Hippocampal formation (tissue), 2 donors: ENCODE measurements at regions not wholly inside any gene's neighbourhood (a gene's known extent, or its start where the extent isn't known, plus 50 kb on each side); places are given as distances from the start of the nearest gene placed in this dataset.
"Not testable (repeated sequence)": the region's sequence is repeated elsewhere in the genome, so short reads cannot be mapped to it uniquely, and the experiment has no call there.

Experiments used
- DNase-seq, 2 donors: peaks; one replicate each; lab custom pipeline; 2025; lab: John Stamatoyannopoulos, UW

DNA sequence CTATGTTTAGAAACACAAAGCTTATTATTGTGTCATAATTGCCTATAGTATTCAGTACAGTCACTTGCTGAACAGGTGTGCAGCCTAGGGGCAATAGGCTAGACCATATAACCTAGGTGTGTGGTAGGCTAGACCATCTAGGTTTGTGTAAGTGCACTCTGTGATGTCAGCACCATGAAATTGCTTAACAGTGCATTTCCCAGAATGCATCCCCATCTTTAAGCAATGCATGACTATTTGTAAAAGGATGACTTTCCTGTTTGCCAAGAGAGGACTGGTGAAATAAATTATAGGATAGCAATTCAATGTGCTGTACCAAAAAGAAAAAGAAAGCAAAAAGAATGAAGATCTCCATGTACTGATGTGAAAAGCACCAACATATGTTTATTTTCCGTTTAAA lies 288.7 kb upstream of the AUTS2 start:
- no peak for DNase-seq

DNA sequence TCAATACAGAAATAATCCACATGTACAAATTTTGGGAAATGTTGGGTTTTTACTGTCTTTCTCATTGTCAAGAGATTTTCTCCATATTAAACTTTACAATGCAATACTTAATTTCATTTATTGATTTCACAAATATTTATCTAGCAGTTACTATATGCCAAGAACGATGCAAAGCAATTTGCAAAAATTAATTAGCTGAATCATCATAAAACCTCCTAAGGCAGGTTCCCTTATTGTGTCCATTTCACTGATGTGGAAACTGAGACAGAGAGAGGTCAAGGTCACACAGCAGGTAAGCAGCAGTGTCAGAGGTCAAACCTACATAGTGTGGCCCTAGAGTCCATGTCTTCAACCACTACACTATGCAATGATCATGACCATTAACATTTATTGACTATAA lies 286.8 kb upstream of the AUTS2 start:
- no peak for DNase-seq

DNA sequence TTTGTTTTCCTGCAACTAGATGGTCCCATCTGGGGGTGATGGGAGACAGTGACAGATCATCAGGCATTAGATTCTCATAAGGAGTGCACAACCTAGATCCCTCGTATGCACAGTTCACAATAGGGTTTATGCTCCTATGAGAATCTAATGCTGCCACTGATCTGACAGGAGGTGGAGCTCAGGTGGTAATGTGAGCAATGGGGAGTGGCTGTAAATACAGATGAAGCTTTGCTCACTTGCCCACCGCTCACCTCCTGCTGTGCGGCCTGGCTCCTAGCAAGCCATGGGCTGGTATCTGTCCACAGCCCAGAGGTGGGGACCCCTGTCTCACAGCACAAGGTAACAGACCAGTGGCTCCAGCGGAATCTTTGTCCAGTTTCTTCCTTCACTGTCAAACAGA lies 284.4 kb upstream of the AUTS2 start:
- DNase-seq = not testable (repeated sequence)

DNA sequence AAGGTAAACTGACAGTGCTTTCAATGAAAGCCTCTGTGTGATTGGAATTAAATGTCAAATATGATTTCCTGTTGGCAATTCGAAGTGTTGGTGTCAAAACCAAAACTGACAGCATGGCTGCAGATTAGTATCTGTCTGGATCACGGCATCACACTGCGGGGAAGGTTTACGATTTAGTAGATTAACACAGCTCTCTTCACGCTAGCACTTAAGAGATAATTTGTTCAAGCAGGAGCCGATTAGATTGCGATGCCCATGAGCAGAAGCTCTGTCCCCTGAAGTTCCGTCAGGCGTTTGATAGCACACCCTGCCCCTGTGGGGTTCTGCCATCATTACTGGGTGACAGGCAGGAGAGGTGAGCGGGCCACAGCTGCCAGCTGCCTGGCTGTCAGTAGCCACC lies 279.5 kb upstream of the AUTS2 start:
- DNase-seq = no peak

DNA sequence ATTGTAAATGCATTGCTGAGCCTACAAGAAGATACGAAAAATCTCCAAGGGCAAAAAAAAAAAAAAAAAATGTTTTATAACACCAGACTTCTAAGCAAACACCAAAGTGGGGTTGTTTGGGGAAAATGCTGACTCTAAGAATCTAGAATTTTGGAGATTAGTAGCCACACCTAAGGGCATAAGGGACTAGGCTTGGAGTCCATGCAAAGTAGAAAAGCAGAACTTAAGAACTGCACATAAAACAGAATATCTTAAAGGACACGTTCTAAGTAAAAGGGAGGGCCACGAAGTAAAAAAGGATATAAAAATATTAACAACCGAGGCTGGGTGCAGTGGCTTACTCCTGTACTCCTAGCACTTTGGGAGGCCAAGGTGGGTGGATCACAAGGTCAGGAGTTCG lies 269.8 kb upstream of the AUTS2 start:
- DNase-seq = no peak

DNA sequence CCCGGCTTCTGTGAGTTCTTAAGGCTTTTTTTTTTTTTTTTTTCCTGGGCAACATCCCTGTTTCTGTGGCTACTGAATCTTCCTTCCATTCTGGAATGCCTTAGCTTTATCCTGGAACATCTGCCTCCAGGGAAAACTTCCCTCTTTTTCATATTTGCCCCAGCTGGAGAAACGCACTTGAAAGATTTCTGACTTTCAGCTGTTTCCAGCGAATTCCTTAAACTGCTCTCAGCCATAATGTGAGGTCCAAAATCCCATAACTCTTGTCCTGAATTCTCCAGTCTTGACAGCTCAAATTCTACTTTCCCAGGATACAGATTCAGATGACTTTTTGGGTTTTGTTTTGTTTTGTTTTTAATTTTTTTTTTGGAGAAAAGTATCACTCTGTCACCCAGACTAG lies 263.6 kb upstream of the AUTS2 start:
- DNase-seq = no peak

DNA sequence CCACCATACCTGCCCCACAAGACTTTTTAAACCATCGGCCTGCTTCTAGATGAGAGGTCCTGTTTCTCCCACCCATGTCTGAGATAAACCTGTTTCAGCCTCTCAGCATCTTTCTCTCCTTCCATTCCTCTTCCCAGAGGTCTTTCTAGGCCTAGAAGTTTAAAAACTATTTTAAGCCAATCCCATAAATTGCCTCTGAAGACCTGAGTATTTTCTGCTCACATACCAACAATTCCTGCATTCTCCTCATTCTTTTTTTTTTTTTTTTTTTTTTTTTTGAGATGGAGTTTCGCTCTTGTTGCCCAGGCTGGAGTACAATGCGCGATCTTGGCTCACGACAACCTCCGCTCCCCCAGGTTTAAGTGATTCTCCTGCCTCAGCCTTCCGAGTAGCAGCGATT lies 262.9 kb upstream of the AUTS2 start:
- no peak for DNase-seq

DNA sequence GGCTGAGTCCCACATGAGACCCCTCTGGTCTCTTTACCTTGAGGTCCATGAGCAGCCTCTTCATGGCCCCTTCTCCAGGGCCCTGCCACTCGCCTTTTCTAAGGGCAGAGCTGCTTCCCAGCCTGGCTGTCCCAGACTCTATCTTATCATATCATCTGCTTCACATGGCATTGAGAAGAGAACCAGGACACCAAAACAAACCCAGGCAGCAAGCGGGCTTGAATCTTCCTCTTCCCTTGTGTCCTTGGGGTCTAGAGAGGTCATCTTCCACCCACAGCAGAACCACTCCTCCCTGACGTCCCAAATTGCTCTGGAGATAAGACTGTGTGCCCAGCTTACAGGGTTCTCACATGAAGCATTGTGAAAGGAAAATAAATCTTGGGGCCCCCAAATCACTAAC lies 261.3 kb upstream of the AUTS2 start:
- no peak for DNase-seq

DNA sequence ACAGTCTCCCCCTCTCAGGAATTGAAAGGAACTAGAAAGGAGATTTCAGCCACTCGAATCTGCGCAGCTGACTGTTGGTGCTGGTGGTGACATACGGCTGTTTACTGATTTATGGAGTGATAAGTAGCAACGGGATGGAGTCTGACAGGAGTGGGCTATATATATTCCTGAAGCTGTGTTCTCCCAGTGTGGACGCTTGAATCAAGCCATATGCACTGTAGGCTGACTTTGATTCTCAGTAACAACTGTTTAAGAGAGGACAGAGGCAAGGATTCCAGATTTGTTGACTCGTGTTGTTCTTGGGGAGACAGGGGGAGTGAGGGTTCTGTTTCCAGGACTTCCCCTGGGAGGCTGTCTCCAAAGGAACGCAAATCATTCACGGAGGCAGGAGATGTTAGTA lies 260.1 kb upstream of the AUTS2 start:
- no peak for DNase-seq

DNA sequence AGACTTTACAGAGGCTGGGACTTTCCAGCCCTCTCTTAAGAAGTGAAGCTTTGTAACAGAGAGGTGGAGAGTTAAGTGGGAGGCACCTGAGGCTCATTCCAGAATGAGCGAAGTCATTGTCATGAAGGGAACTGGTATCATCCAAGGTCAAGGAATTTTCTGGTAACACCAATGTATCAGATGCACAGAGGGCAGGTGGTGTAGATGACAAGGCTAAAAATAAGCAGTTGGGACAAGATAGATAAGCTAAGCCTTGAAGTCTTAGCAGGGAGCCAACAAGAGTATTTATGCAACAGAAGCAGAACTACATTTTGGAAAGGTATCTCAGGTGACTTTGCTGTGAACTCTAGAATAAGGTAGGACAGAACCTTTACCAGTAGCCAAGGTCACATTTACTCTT lies 257.0 kb upstream of the AUTS2 start:
- no peak for DNase-seq

DNA sequence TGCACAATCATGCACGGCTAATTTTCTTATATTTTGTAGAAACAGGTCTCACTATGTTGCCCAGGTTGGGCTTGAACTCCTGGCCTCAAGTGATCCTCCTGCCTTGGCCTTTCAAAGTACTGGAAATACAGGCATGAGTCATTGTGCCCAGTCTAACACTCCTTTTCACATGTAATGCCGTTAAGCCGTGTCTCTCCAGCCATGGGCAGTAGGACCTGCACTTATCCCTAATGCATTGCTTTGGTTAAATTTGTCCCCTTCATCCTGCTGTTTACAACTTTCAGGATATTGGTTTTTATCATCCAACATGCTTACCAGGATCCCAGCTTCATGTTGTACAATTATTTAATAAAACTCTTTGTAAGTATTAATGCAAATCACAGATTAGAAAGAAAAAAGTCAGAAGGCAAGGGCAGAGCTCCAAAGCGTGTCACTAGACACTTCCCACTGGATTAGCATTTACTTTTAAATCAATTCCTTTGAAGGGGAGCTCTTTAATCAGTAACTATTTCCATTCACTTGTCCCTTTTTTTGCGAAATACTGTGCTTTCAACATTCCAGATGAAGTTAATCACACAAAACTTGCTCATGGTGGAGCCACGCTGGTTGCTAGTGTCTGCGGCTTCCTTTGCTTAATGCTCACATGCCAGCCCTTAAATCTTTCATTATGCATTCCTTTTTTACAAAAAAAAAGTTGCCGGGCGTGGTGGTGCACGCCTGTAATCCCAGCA lies 256.0 kb upstream of the AUTS2 start:
- DNase-seq = no peak

DNA sequence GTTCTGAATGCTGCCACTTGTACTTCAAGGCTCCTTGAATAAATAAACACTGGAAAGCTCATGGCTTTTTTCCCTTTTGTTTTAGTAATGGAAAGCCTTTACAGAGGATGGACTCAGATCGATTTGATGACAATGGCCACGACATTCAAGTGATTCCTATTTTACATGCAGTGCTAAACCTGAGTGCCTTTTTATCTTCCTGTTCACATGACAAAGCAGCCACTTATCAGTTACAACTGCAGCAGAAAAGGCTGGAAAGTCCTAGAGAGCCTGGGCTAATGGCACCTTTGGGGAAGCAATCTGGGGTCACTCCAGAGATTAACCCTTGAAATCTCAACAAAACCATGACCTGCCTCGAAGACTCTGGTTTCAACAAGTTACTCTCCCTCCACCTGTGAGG lies 249.0 kb upstream of the AUTS2 start:
- DNase-seq = no peak

DNA sequence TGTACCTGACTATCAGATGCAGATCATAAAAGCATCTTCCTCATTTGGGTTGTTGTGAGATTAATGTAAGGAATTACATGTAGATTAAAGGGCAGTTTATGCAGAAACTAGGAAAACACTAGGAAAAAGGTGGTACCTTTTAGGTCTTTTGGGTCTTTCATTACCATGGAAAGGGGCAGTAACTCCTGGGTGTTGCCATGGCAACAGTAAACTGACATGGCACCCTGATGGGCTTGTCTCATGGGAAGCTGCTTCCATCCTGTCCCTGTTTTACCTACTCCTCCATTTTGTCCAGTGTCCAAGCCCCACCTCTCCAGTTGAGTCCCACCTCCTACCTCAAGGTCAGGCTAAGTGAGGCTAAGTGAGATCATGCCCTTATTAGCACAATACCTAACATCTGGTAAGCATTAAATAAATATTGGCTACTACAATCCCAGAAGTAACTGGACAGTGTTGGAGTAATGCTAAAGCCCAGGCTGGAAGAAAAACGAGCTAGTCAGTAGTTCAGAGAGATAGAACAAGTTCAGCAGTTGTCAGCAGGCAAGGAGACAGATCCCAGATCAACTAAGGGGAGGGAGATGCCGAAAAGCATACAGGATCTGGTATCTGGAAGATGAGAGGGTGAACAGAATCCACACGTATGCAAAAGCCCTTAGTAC lies 240.0 kb upstream of the AUTS2 start:
- DNase-seq = no peak

DNA sequence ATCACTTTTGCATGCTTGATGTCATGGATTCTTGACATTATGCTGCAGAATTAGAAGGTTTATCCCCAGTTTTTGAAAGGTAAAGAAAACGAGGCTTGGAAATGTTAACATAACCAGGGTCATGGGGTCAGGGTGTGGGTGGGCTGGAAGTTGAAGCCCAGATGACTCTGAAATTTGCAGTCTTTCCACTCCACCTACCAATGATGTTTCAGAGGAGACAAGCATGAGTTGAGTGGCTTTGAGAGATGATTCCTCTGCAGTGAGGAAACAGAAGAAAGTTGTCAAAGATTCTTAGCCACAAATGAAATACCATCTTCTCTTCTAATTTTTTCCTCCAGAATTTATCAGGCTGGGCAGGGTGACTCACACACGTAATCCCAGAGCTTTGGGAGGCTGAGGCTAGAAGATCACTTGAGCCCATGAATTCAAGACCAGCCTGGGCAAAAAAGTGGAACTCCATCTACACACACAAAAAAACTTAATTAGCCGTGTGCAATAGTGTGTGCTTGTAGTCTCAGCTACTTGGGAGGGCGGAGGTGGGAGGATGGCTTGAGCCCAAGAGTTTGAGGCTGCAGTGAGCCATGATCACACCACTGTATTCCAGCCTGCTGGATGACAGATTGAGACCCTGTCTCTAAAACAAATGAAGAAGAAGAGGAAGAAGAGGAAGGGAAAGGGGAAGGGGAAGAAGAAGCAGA lies 239.1 kb upstream of the AUTS2 start:
- no peak for DNase-seq

DNA sequence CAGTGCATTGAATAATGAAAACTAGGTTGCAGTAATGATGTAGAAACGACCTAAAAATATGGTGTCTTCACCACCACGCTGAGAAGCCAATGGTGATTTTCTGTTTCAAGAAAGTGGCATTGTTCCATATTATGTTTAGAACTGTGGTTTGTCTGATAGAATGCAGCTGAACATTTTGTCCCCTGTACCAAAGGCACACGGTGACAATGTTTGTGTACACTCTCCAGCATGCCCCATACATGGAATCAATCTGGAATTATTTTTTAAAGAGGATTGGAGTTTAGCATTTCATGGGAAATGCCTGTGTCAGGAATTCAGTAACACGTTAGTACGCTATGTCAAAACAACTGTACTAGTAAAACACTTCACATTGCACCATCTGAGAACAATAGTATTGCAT lies 237.4 kb upstream of the AUTS2 start:
- DNase-seq = no peak

DNA sequence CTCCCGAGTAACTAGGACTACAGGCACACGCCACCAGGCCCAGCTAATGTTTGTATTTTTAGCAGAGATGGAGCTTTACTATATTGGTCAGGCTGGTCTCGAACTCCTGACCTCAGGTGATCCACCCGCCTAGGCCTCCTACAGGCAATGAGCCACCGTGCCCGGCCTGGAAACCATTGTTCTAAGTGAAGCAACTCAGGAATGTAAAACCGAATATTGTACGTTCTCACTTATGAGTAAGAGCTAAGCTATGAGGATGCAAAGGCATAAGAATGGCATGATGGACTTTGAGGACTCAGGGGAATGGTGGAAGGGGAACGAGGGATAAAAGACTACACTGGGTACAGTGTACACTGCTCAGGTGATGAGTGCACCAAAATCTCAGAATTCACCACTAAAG lies 235.1 kb upstream of the AUTS2 start:
- DNase-seq = no peak

DNA sequence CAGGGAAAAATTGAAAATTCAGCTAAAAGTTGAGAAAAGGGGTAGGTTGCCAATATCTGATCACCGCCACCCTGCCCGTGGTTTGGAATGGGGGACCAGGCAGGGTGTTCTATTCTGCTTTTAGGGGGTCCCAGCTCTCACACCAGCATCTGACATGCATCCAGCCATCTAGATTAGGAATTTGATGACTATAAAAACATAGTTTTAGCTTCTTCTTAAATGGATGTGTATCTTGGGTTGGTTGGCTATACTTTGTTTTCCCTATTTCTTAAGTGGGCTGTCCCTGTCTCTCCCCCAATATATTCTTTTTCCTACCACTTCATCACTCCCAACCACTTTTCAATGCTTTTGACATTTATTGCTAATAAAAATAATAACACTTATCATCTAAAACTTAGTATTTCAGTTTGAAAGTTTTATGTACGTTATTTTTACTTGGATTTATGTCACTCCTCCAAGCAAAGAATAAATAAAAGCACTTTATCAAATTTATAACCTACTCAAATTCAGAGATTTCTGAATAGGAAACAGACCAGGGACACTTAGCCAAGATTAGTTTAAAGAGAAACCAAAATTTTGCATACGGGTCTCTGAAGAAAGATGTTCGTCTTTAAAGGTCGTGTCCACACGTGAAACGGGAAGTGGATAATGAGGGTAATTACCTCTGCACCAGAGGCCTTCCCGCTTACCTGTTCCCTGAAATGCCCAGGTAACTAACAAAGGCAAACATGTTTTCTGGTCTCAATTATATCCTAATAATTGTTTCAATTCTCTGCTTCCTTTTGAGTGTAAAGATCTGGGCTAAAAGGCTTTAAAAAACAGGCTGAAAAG lies 233.2 kb upstream of the AUTS2 start:
- no peak for DNase-seq

DNA sequence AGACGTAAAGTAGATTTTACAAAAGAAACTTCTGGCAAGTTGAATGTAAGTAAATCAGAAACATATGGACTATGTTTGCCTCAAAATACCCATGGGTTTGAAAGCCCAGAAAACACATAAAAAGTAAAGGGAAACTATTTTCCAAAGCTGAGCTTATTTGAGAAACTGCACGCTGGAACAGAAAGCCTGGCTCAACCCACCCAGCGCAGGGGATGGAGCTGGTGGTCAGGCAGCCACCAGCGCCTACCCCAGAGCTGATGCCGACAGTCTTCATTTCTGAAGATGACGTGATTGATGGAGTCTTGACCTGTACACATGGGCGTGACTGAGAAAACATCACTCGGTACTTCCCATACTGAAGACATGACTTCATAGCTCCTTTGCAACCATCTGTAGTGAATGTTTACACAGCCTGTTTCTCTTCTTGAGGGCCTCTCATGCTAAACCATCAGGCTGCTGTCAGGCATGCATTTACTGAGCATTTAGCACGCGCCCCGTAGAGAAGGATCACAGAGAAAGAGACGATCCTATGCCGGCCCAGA lies 232.6 kb upstream of the AUTS2 start:
- no peak for DNase-seq

DNA sequence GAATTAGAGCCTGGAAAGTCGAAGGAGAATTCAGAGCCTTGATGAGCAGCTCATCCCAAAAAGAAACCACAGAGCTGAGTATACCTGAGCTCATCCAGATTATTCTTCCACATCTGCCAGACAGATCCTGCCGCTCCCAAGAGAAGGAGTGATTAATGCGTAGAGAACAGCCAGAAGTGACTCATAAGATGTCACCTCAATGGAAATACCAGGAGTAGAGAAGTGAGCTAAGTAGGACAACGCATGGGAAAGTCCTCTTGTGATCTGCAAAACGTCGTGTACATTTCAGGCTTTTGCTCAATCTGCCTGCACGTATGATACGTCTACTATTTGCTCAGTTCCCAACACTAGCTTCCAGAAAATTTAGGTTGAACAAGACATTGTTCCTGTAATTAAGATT lies 230.5 kb upstream of the AUTS2 start:
- DNase-seq = no peak

DNA sequence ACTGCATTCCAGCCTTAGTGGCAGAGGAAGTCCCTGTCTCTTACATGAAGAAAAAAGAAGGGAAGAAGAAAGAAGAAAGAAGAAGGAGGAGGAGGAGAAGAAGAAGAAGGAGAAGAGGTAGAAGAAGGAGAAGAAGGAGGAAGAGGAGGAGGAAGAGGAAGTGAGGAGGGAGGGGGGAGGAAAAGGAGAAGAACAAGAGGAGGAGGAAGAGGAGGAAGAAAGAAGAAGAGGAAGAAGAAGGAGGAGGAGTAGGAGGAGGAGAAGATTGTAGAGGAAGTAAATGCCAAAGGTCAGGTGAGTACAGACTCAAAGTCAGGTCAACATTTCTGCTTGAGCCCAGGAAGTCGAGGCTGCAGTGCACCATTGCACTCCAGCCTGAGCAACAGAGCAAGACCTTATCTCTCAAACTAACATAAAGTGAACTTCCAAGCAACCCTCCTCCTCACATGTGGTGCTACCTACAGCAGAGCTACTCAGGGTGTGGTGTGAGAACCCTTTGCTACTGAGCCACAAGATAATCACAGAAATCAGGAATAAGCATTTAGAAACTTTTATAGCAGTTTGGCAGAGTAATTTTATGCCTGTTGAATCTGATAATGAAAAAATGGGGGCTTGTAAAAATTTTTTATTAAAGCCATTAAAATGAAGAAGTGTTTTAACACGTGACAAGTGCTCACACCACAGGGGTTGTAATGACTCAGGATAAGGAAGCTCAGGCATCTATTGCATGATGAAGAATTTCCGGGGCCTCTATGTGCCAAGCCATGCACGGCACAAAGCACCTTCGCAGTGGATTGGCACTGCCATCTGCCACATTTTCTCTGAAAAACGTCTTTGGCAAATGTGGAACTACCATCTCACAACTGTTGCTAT lies 224.9 kb upstream of the AUTS2 start:
- DNase-seq = no peak

DNA sequence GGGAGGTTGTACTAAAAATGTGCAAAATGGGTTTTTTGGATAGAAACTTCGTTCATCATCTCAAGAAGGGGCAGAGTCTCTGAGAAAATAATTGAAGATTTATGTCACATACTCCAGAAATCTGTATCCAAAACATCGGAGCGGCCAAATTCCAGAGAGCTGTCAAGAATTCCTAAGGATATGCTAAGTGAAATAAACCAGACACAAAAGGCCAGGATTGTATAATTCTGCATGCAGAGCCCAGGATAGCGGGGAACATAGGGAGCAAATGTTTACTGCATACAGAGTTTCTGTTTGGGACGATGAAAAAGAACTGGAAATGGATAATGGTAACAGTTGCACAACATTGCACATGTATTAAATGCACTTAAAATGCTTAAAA lies 224.2 kb upstream of the AUTS2 start:
- no peak for DNase-seq
